Inflammatory macrophage treated with lipopolysaccharide for 1 hour (primary cell): ENCODE measurements at regions not wholly inside any gene's neighbourhood (a gene's known extent, or its start where the extent isn't known, plus 50 kb on each side); places are given as distances from the start of the nearest gene placed in this dataset.
"Not testable (repeated sequence)": the region's sequence is repeated elsewhere in the genome, so short reads cannot be mapped to it uniquely, and the experiment has no call there.

Experiments used
- DNase-seq, 2 donors: peaks; one replicate each; pipeline ENCODE4 v3.0.0-alpha.2; 2020 to 2022

GRCh38 chr6:1197309-1197708 lies 114.6 kb upstream of the FOXQ1 start:
- no peak for DNase-seq

- no peak for DNase-seq
Observed at GRCh38 chr6:1191141-1191630, 120.7 kb upstream of the FOXQ1 start.

GRCh38 chr6:1190366-1190765 lies 121.5 kb upstream of the FOXQ1 start:
- DNase-seq, result no peak

GRCh38 chr6:1188199-1188598 lies 123.7 kb upstream of the FOXQ1 start:
- DNase-seq, result no peak

GRCh38 chr6:1187293-1188131 lies 124.4 kb upstream of the FOXQ1 start:
- no peak for DNase-seq

GRCh38 chr6:1184318-1184717 lies 127.6 kb upstream of the FOXQ1 start:
- no peak for DNase-seq

GRCh38 chr6:1182722-1183521 lies 129.0 kb upstream of the FOXQ1 start:
- no peak for DNase-seq

- no peak for DNase-seq
Observed at GRCh38 chr6:1181939-1182605, 129.8 kb upstream of the FOXQ1 start.

DNA sequence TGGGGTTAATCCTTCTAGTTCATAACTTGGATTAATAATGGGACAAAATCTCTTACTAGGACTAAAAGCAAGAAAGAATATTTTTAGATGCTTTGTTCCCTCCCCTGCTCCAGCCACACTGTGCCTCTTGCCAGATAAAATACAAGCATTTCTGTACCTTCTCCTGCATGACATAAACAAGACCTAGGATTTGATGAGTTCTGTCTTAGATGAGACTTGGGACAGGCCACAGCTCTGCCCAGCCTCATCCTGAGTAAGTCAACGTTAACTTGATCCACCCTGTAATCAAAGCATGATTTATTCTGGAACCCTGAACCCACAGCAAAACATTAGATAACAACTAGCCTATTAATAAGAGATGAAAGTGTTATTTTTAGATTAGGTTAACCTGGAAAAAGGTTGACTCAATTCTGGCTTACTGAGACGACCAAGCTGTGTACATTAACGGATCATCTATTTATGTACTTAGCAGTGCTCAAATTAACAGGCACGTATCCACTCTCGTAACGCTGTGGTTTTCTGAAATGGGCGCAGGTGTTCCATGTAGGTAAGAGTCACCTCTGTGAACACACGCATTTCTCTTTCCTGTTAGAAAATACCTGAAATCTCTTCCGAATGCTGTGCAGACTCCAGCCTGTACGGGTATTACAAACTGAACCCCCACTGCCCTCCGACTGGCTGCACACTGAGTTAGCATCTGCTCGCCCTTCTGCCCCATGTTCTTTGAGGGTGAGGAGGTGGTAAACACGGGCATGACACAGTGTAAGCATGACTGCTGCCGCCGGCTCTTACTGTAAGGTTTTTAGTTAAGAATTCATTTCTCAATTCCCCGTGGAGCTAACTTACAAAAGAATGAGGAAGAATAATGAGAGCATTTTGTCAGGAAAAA lies 132.1 kb upstream of the FOXQ1 start:
- DNase-seq, result no peak

- DNase-seq, result no peak
Observed at GRCh38 chr6:1178590-1178989, 133.3 kb upstream of the FOXQ1 start.

- no peak for DNase-seq
Observed at GRCh38 chr6:1176567-1176966, 135.3 kb upstream of the FOXQ1 start.

DNA sequence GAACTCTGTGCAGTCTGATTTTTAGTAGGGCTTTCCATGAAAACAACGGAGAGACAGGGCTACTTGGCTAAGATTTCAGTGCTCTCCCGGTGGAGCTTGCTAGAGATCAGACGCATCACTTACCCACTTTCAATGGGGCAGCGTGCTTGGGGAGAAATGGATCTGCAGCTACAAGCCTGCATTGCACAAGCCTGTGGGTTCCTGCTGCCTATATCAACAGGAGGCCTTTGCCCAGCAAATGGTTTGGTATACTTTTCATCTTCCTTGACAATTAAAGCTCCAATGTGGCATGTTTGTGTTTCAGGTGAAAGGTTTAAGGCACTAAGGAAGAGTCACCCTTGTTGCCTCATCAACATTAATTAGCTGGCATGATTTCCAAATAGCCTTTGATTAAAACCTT lies 136.0 kb upstream of the FOXQ1 start:
- no peak for DNase-seq

DNA sequence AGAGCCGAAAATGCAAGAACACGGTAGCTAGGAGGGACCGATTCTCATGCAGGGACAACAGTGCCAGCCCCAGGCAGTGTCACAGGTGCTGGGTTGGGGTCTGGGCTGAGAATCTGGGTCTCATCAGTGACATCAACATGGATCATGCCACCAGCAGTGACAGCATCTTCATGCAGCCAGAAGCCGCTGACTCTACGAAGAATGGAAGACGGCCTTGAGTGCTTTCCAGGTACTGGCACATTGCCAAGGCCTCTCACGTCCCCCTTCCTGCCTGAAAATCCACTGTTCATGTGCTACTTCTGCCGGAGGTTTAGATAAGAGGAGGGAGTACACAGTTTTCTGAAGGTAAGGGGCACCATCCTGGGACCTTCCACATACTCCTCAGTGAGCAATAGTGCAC lies 141.1 kb upstream of the FOXQ1 start:
- no peak for DNase-seq

GRCh38 chr6:1164600-1164999 lies 147.3 kb upstream of the FOXQ1 start:
- no peak for DNase-seq

- no peak for DNase-seq
Observed at GRCh38 chr6:1163501-1163900, 148.4 kb upstream of the FOXQ1 start.

DNA sequence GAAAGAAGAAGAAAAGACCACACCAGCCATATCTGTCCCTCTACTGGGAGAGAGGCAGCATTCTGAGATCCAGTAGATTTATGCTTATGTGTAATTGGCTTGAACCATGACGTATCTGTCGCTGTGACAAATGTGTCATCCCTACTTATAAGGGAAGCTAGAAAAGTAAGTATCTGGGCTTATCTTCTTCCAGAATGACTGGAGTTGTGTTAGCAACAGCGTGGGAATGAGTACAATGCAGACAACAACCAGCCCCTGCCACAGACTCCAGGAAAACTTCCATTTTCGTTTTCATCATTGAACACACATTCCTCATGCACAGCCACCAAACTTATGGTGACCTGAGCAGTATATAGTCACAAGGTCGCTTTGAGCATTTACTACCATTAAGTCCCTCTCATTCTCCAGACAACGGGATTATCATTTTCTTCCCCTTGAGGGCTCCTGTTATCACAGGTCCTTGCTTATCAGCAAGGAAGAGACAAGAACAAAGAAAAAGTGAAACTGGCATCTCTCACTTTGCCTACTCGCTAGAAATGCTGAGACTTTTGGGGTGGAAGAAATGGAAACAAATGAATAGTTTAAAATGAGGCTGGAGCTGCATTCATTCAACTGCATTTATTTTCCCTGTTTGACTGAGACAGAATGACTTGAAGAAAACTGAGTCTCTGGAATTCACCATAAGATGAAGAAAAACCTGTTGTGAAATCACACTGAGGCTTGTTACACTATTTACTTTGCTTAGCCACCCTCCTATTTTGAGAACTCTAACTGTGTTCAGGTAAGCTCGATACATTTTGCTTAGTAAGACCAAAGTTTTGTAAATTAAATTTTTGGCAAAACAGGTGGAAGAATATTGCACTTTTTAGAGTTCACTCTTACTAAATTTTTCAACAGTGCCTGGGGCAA lies 149.3 kb upstream of the FOXQ1 start:
- no peak for DNase-seq

GRCh38 chr6:1156411-1156810 lies 155.5 kb upstream of the FOXQ1 start:
- not testable (repeated sequence) for DNase-seq

DNA sequence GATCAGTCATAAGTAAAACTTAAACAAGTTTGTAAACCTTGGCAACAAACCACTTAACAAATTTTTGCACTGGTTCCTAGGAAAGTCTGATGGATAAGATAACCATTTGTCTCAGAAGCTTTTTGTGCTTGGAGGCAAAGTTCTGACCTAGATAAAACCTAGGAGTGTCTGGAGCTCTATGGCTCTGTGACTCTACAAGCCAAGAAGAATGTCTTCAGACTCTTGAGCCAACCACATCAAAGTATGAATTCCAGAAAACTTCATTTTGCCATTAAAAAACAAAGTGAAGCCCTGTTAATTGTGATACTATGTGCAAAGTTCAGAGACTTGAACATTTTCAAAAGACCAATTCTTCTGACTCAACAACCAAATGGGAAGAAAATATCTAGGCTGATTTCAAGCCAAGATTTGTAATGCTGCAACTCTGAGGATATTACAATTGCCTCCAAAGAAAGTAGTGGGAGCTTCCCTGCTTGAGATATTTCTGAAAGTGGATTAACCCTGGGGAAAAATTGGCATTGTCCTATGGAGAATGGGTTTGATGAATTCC lies 158.1 kb upstream of the FOXQ1 start:
- no peak for DNase-seq

DNA sequence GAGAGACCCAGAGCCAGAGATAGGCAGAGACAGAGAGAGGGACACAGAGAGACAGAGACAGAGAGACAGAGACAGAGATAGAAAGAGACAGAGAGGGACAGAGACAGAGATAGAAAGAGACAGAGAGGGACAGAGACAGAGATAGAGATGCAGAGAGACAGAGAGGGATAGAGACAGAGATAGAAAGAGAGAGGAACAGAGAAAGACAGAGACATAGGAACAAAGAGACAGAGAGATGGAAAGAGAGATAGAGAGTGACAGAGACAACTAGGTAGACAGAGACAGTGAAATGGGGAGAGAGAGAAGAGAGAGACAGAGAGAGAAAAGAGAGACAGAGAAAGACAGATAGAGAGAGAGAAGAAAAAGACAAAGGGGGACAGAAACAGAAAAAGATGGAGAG lies 165.4 kb upstream of the FOXQ1 start:
- no peak for DNase-seq

DNA sequence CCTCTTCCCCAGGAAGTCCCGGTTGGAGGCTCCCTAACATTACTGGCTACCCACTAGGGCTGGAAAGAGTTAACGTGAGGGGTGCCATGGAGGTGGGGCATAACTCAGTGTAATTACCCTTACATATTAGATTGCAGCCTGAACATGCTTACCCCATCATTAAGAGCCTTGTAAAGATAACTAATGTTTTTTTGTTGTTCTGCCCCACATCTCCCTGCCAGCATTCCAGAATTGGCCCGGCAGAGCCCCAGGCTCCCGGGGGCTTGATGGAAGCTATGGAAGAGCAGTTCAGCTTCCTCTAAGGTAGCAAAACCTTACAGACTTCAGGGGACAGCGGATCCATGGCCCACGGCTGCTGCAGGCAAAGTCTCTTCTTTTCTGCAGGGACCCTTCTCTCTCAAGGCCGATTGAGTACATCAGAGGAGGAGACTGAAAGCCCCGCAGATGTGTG lies 166.1 kb upstream of the FOXQ1 start:
- DNase-seq, result no peak
